HL-60 (cell line): ENCODE measurements at regions not wholly inside any gene's neighbourhood (a gene's known extent, or its start where the extent isn't known, plus 50 kb on each side); places are given as distances from the start of the nearest gene placed in this dataset.

Experiments used
- DNase-seq, 2 experiments: peaks; one replicate each; pipeline ENCODE4 v3.0.0-alpha.2; 2010 to 2020; ENCODE audit warnings: low read depth in 1 of 2, low spot score in 1 of 2
- H3K27ac ChIP-seq: fragments of 250-450 bp; sonication (Bioruptor Pico); replicated peaks from 2 replicates; pipeline ENCODE4 v1.5.1; 2020; ENCODE audit warnings: mild to moderate bottlenecking, moderate library complexity
- H3K27me3 ChIP-seq: fragments of 250-450 bp; sonication (Bioruptor Pico); 2 replicates; pipeline ENCODE4 v1.5.1; 2021; ENCODE audit warnings: mild to moderate bottlenecking, moderate library complexity; ENCODE audit not compliant: insufficient read depth, poor library complexity, severe bottlenecking
- H3K4me3 ChIP-seq: replicated peaks from 2 replicates; pipeline ENCODE4 v1.5.1; 2011; ENCODE audit warnings: mild to moderate bottlenecking, control low read depth, low read length; ENCODE audit not compliant: insufficient read depth
- GABPA ChIP-seq: IDR thresholded peaks from 2 replicates; pipeline ENCODE4 v1.6.1; 2012; ENCODE audit warnings: low read depth
- POLR2AphosphoS5 ChIP-seq: IDR thresholded peaks from 2 replicates; pipeline ENCODE4 v1.6.1; 2012; ENCODE audit warnings: low read depth
- SPI1 ChIP-seq: IDR thresholded peaks from 2 replicates; pipeline ENCODE4 v1.6.1; 2012; ENCODE audit warnings: low read depth, mild to moderate bottlenecking, borderline replicate concordance
- TF ChIP-seq, protein P1 (sequence below): IDR thresholded peaks from one replicate; pipeline ENCODE4 v1.5.1; 2011; ENCODE audit warnings: low read length, control low read depth, inconsistent platforms; ENCODE audit not compliant: insufficient read depth
- TF ChIP-seq, protein P2 (sequence below): IDR thresholded peaks from 2 replicates; pipeline ENCODE4 v1.6.1; 2012; ENCODE audit warnings: low read depth; ENCODE audit not compliant: insufficient replicate concordance

DNA sequence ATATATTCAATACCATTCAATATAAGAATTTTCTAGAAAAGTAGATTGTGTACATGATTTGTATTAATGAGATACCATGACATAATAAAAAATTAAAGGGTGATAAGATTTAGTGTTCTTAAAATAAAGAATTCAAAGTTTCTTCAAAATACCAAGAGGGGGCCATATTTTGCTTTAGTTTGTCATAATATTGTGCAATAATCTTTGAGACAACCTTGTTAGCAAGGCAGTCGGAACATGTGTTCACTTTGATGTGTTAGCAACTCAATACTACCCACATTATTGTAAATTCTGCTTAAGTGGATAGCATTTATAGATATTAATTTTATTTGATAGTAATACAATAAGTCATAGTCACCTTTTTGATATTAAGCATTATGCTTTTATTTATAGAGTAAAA is 241.3 kb upstream of the PDGFD start:
- no peak for DNase-seq
- no peak overlapping the region for H3K27ac ChIP-seq
- no peak overlapping the region for H3K4me3 ChIP-seq
- H3K27me3 ChIP-seq = no peaks in the 10 kb centered on the region
- TF ChIP-seq GABPA (no peak), POLR2AphosphoS5 (no peak), SPI1 (no peak)
- TF ChIP-seq, protein P1, sequence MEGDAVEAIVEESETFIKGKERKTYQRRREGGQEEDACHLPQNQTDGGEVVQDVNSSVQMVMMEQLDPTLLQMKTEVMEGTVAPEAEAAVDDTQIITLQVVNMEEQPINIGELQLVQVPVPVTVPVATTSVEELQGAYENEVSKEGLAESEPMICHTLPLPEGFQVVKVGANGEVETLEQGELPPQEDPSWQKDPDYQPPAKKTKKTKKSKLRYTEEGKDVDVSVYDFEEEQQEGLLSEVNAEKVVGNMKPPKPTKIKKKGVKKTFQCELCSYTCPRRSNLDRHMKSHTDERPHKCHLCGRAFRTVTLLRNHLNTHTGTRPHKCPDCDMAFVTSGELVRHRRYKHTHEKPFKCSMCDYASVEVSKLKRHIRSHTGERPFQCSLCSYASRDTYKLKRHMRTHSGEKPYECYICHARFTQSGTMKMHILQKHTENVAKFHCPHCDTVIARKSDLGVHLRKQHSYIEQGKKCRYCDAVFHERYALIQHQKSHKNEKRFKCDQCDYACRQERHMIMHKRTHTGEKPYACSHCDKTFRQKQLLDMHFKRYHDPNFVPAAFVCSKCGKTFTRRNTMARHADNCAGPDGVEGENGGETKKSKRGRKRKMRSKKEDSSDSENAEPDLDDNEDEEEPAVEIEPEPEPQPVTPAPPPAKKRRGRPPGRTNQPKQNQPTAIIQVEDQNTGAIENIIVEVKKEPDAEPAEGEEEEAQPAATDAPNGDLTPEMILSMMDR = no peak
- TF ChIP-seq, protein P2, sequence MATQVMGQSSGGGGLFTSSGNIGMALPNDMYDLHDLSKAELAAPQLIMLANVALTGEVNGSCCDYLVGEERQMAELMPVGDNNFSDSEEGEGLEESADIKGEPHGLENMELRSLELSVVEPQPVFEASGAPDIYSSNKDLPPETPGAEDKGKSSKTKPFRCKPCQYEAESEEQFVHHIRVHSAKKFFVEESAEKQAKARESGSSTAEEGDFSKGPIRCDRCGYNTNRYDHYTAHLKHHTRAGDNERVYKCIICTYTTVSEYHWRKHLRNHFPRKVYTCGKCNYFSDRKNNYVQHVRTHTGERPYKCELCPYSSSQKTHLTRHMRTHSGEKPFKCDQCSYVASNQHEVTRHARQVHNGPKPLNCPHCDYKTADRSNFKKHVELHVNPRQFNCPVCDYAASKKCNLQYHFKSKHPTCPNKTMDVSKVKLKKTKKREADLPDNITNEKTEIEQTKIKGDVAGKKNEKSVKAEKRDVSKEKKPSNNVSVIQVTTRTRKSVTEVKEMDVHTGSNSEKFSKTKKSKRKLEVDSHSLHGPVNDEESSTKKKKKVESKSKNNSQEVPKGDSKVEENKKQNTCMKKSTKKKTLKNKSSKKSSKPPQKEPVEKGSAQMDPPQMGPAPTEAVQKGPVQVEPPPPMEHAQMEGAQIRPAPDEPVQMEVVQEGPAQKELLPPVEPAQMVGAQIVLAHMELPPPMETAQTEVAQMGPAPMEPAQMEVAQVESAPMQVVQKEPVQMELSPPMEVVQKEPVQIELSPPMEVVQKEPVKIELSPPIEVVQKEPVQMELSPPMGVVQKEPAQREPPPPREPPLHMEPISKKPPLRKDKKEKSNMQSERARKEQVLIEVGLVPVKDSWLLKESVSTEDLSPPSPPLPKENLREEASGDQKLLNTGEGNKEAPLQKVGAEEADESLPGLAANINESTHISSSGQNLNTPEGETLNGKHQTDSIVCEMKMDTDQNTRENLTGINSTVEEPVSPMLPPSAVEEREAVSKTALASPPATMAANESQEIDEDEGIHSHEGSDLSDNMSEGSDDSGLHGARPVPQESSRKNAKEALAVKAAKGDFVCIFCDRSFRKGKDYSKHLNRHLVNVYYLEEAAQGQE = no peak

DNA sequence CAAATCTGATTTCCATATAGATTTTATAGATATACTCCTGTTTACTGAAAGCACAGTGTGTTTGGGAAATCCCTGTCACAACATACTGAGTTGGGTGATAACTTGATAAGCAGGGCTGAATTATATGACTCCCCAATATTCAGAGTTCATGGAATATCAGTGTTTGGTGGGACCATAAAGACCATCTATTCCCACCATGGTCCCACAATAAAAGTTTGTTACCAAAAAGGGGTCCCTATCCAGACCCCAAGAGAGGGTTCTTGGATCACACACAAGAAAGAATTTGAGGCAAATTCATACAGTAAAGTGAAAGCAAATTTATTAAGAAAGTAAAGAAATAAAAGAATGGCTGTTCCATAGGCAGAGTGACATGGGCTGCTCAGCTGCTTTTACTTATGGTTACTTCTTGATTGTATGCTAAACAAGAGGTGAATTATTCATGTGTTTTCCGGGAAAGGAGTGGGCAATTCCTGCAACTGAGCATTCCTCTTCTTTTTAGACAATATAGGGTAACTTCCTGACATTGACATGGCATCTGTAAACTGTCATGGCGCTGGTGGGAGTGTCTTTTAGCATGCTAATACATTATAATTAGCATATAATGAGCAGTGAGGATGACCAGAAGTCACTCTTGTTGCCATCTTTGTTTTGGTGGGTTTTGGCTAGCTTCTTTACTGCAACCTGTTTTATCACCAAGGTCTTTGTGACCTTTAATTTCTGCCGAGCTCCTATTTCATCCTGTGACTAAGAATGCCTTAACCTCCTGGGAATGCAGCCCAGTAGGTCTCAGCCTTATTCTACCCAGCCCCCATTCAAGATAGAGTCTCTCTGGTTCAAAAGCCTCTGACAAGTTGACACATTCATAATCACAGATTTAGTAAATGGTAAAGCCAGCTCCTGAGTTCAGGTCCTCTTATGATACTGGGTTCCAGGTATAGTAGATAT is 240.6 kb upstream of the PDGFD start:
- no peak overlapping the region for H3K27ac ChIP-seq
- no peak overlapping the region for H3K4me3 ChIP-seq
- TF ChIP-seq, protein P1 = no peak
- TF ChIP-seq GABPA (no peak), POLR2AphosphoS5 (no peak), SPI1 (no peak)
- TF ChIP-seq, protein P2 = no peak
- no peak for DNase-seq
- no peaks in the 10 kb centered on the region for H3K27me3 ChIP-seq

DNA sequence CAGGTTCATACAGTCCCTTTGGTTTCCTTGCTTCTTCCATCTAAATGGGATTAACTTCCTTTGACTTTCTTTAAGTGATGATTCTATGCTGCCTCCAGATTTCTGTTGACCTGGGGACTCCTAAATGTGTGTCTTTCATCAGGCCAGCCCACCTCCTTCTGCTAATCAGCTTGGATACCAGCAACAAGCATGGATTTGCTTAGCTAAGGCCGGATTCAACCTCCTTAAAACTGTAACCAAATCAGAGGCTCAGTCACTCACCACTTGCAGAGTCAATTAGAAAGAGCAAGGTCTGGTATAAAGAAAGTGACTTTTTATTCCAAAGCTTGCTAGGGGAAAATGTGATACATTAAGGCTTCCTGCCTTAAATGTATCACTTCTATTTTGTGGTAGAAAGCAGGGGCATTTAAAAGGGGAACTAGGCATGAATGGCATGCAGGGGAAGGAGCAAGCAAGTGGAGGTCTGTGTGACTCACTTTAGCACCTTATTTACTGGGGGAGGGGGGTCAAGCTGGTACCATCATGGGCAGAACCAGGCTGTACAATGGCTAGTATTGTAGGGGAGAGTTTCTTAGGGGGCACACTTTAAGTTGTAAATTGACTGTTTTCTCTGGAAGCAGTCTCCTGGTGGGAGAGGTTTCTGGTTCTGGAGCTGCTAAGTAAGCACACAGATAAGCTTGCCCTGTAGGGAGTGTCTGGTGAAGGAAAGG is 239.0 kb upstream of the PDGFD start:
- H3K4me3 ChIP-seq = no peak overlapping the region
- TF ChIP-seq SPI1 (peak; percentile 73), POLR2AphosphoS5 (no peak)
- H3K27ac ChIP-seq = no peak overlapping the region
- no peaks in the 10 kb centered on the region for H3K27me3 ChIP-seq
- DNase-seq = peak; percentile 14 to 25

DNA sequence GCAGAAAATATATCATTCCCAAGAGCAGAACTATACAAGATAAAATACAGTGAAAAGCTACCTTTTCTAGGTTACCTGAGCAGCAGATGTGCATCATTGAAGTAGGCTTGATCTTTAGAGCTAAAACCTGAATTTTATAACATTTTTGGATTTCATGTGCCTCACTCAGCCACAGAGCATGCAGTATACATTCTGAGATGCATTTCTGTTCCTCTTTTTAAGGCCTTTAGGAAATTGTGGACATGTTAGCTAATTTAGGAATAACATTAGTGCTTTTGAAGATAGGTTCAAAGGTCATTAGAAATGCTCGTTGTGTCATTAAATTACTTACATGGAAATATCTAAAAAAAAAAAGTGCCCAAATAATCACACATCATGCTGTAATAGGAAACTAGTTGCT is 230.6 kb upstream of the PDGFD start:
- TF ChIP-seq GABPA = no peak
- TF ChIP-seq SPI1 = peak; percentile 87
- no peaks in the 10 kb centered on the region for H3K27me3 ChIP-seq
- no peak overlapping the region for H3K27ac ChIP-seq
- no peak for DNase-seq
- no peak overlapping the region for H3K4me3 ChIP-seq
